Ovary (tissue), 7 donors: ENCODE measurements at regions not wholly inside any gene's neighbourhood (a gene's known extent, or its start where the extent isn't known, plus 50 kb on each side); places are given as distances from the start of the nearest gene placed in this dataset.
"Not testable (repeated sequence)": the region's sequence is repeated elsewhere in the genome, so short reads cannot be mapped to it uniquely, and the experiment has no call there.

Experiments
- DNase-seq, 5 donors: peaks; one replicate each; pipeline ENCODE4 v3.0.0-alpha.2; 2019 to 2020
- H3K27ac ChIP-seq, 2 donors: fragments of 200-600 bp; one replicate each; pipeline versions ENCODE4 v1.5.1 to v1.8.0; 2019 to 2022
- H3K27me3 ChIP-seq: fragments of 200-600 bp; one replicate; pipeline ENCODE4 v1.8.0; 2022
- H3K36me3 ChIP-seq: fragments of 200-600 bp; sonication (generic); one replicate; pipeline ENCODE4 v1.5.1; 2019
- H3K4me1 ChIP-seq: one replicate; pipeline ENCODE4 v1.8.1; 2013; ENCODE audit warnings: mild to moderate bottlenecking, moderate library complexity; ENCODE audit not compliant: insufficient read depth
- H3K4me3 ChIP-seq: fragments of 200-600 bp; sonication (generic); one replicate; pipeline ENCODE4 v1.5.1; 2017
- H3K9me3 ChIP-seq, 2 donors: fragments of 200-600 bp in 1 of 2; sonication (generic) in 1 of 2; one replicate each; pipeline versions ENCODE4 v1.5.1 to v1.8.1; 2013 to 2019; ENCODE audit warnings: mild to moderate bottlenecking in 1 of 2, moderate library complexity in 1 of 2
- EP300 ChIP-seq: sonication (generic); formaldehyde crosslinking; IDR thresholded peaks from one replicate; pipeline ENCODE4 v1.6.1; 2017; ENCODE audit warnings: antibody characterized with exemption
- POLR2A ChIP-seq: fragments of 450-650 bp; IDR thresholded peaks from one replicate; pipeline ENCODE4 v1.6.1; 2017; ENCODE audit warnings: antibody characterized with exemption, mild to moderate bottlenecking, moderate library complexity
- WGBS, 3 donors: extraction: QIAGEN DNeasy Blood & Tissue Kit in 1 of 3; methylation state at CpG; one replicate each; pipeline versions ENCODE4 v1.1.5 to v1.1.7; 2013 to 2017; 5-methylcytosine and 5-hydroxymethylcytosine counted together
- intact Hi-C, 4 donors: fragments of 100-400 bp; cut with DNase I; formaldehyde crosslinking; loops; one replicate each; pipeline versions ENCODE4 v1.11.0 to v1.15.1; 2022 to 2023
- TF ChIP-seq, protein P1 (sequence below), 3 donors: fragments of 450-650 bp in 2 of 3; fragments of 200-600 bp in 1 of 3; IDR thresholded peaks; one replicate each; pipeline versions ENCODE4 v1.5.1 to v1.8.0; 2016 to 2022; ENCODE audit warnings: antibody characterized with exemption in 3 of 3, mild to moderate bottlenecking in 1 of 3
- donor health status: DM: no; HTN: no; CAD: no; lungs with moderate emphysema.
- donor health status: DM: no; HTN: no; CAD: no.
- donor health status: Bipolar disorder and iron deficiency.
- donor health status: DM: no; HTN: no; CAD: no.
- donor health status: DM: yes; HTN: yes; CAD: no.

DNA sequence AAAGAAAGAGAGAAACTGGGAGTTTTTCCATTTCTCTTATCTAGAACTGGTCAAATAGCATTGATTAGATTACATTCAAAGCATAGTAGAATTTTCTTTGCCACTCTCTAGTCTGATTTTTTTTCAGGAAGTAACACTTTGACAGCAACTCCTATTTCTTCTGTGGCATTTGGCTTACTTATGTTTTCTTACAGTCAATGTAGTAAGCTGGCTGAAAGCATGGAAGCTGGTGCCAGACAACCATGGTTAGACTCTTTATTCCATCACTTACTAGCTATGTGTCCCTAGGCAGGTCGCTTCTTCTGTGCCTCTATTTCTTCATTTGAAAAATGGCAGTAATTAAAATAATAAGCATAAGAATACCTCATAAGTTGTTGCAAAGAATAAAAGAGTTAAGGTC lies 54.2 kb upstream of the OPRM1 start:
- Histone ChIP-seq H3K27ac (no peak overlapping the region), H3K4me1 (no peaks in the 10 kb centered on the region), H3K27me3 (no peaks in the 10 kb centered on the region), H3K36me3 (no peaks in the 10 kb centered on the region), H3K9me3 (no peaks in the 10 kb centered on the region), H3K4me3 (no peak overlapping the region)
- no peak for TF ChIP-seq EP300
- TF ChIP-seq, protein P1, sequence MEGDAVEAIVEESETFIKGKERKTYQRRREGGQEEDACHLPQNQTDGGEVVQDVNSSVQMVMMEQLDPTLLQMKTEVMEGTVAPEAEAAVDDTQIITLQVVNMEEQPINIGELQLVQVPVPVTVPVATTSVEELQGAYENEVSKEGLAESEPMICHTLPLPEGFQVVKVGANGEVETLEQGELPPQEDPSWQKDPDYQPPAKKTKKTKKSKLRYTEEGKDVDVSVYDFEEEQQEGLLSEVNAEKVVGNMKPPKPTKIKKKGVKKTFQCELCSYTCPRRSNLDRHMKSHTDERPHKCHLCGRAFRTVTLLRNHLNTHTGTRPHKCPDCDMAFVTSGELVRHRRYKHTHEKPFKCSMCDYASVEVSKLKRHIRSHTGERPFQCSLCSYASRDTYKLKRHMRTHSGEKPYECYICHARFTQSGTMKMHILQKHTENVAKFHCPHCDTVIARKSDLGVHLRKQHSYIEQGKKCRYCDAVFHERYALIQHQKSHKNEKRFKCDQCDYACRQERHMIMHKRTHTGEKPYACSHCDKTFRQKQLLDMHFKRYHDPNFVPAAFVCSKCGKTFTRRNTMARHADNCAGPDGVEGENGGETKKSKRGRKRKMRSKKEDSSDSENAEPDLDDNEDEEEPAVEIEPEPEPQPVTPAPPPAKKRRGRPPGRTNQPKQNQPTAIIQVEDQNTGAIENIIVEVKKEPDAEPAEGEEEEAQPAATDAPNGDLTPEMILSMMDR (IDR thresholded peaks at IDR 0.05), result no peak
- no peak for TF ChIP-seq POLR2A
- whole genome bisulfite sequencing, 3 donors, result 69 to 76% (median 74%) methylated on average over 1 of the region's 1 CpG
- intact Hi-C loops, result no loop called here
- no peak for DNase-seq

DNA sequence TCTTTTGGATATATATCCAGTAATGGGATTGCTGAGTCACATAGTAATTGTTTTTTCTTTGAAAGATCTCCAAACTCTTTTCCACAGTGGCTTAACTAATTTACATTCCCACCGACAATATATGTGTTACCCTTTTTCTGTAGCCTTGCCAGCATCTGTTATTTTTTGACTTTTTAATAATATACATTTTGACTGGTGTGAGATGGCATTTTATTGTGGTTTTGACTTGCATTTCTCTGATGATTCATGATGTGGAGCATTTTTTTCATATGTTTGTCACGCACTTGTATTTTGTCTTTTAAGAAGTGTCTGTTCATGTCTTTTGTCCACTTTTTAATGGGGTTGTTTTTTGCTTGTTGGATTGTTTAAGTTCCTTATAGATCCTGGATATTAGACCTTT lies 58.9 kb upstream of the OPRM1 start:
- Histone ChIP-seq H3K9me3 (no peaks in the 10 kb centered on the region), H3K36me3 (no peaks in the 10 kb centered on the region), H3K27ac (no peak overlapping the region), H3K27me3 (no peaks in the 10 kb centered on the region), H3K4me1 (no peaks in the 10 kb centered on the region), H3K4me3 (no peak overlapping the region)
- TF ChIP-seq POLR2A (no peak), EP300 (no peak)
- TF ChIP-seq, protein P1 (IDR thresholded peaks at IDR 0.05), result no peak
- DNase-seq, result no peak
- intact Hi-C loops, result no loop called here
- WGBS, 3 donors, result 81 to 85% (median 83%) methylated on average over 2 of the region's 2 CpGs

DNA sequence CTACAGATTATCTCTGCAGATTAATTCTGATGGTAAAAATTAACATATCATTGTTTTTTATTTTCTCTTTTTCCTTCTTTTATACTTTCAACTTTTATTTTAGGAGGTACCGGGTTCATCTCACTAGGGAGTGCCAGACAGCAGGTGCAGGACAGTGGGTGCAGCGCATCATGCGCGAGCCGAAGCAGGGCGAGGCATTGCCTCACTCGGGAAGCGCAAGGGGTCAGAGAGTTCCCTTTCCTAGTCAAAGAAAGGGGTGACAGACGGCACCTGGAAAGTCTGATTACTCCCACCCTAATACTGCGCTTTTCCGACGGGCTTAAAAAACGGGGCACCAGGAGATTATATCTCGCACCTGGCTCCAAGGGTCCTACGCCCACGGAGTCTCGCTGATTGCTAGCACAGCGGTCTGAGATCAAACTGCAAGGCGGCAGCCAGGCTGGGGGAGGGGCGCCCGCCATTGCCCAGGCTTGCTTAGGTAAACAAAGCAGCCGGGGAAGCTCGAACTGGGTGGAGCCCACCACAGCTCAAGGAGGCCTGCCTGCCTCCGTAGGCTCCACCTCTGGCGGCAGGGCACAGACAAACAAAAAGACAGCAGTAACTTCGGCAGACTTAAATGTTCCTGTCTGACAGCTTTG lies 60.0 kb upstream of the OPRM1 start:
- intact Hi-C loops, H3K36me3 ChIP-seq: not testable (repeated sequence)
- 88 to 92% (median 90%) methylated on average over 23 to 26 of the region's 26 CpGs for WGBS, 3 donors

DNA sequence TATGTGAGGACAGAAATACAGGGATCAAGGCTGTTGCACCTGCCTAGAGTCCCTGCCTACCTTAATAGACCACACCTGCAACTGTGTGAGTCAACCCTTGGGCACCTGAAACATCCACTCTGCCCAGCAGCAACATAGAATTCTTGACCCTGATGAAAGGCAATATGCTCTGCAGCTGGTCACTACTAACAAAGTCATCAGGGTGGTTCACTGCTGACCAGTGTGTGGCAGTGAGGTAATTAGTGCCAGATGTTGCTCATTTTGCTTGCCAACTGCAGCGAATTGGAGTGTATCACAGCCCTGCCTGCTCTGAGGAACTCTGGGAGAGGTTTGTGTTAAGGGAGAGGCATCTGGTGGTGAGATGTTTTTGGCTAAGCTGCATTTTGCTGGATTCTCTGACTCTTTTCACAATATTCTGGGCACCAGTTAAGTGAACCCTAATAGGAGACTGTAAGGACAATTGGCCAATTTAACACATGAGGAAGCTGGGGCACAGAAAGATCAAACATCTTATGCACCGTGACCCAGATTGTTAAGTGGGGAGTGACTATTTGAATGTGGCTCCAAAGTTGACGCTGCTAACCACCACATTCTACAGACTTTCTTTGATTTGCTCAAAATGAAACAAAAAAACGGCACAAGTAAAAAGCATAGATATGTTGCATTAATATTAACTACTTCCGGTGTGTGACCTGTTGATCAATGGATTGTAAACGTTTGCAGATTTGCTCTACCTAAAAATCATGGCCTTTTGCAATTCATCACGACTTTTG lies 61.9 kb upstream of the OPRM1 start:
- no peak for TF ChIP-seq EP300
- TF ChIP-seq POLR2A, result no peak
- TF ChIP-seq, protein P1 (IDR thresholded peaks at IDR 0.05), result no peak
- no peak overlapping the region for H3K4me3 ChIP-seq
- no peaks in the 10 kb centered on the region for H3K36me3 ChIP-seq
- H3K9me3 ChIP-seq, result no peaks in the 10 kb centered on the region
- WGBS, 3 donors, result 46 to 66% (median 54%) methylated on average over 7 of the region's 7 CpGs
- no peaks in the 10 kb centered on the region for H3K27me3 ChIP-seq
- no peak overlapping the region for H3K27ac ChIP-seq
- H3K4me1 ChIP-seq, result no peaks in the 10 kb centered on the region
- intact Hi-C loops, result no loop called here
- DNase-seq, result no peak

More for the DNA sequence above, 60.0 kb upstream of the OPRM1 start:
- H3K4me1 ChIP-seq, H3K27me3 ChIP-seq, H3K9me3 ChIP-seq, H3K4me3 ChIP-seq, H3K27ac ChIP-seq, DNase-seq: not testable (repeated sequence)

DNA sequence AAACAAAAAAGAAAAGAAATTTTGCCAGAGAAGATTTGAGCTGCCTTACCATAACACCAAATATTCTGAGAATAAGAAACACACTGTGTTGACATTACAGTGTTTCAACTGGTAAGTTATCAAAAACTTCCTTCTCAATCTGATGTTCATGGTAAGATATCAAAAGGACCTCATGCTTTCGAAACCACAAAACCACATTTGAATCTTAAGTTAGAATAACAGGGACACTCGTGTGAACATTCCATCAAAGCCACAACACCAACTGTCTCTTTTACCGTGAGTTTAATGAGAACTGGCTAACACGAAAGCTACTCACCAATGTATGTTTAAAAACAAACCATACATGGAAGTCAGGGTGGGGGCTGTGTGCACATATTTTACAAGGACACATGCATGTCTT lies 73.0 kb upstream of the OPRM1 start:
- WGBS, 3 donors, result 28 to 43% (median 30%) methylated on average over 4 of the region's 4 CpGs
- Histone ChIP-seq H3K27me3 (no peaks in the 10 kb centered on the region), H3K36me3 (no peaks in the 10 kb centered on the region), H3K27ac (no peak overlapping the region), H3K9me3 (no peaks in the 10 kb centered on the region), H3K4me1 (no peaks in the 10 kb centered on the region), H3K4me3 (no peak overlapping the region)
- TF ChIP-seq, protein P1 (IDR thresholded peaks at IDR 0.05), result no peak
- TF ChIP-seq EP300 (no peak), POLR2A (no peak)
- DNase-seq, result no peak
- intact Hi-C loops, result no loop called here
